Neural cell (in vitro differentiated cells): ENCODE measurements at regions not wholly inside any gene's neighbourhood (a gene's known extent, or its start where the extent isn't known, plus 50 kb on each side); places are given as distances from the start of the nearest gene placed in this dataset.

ENCODE experiments used
- H2AFZ ChIP-seq: fragments of 200-600, 300-800 bp; sonication (generic), shearing (Covaris generic); 2 replicates; pipeline ENCODE4 v1.6.0; 2014; ENCODE audit warnings: low read depth, mild to moderate bottlenecking, antibody characterized with exemption, low read length, moderate library complexity
- H3F3A ChIP-seq: fragments of 200-600 bp; shearing (Covaris generic); 2 replicates; pipeline ENCODE4 v1.6.1; 2016; ENCODE audit warnings: mild to moderate bottlenecking, moderate library complexity, mixed read lengths, antibody characterized with exemption, low read length; ENCODE audit not compliant: insufficient read depth, poor library complexity, severe bottlenecking
- H3K27ac ChIP-seq: fragments of 200-600, 300-800 bp; sonication (generic), shearing (Covaris generic); 2 replicates; pipeline ENCODE4 v1.5.1; 2014; ENCODE audit warnings: mild to moderate bottlenecking, low read length, moderate library complexity
- H3K27me3 ChIP-seq: fragments of 300-800, 200-600 bp; sonication (generic), shearing (Covaris generic); 2 replicates; pipeline ENCODE4 v1.6.0; 2014; ENCODE audit warnings: mild to moderate bottlenecking, low read depth, low read length, moderate library complexity; ENCODE audit not compliant: insufficient read depth
- H3K36me3 ChIP-seq: fragments of 300-800, 200-600 bp; sonication (generic), shearing (Covaris generic); 2 replicates; pipeline ENCODE4 v1.5.1; 2014; ENCODE audit warnings: mild to moderate bottlenecking, antibody characterized with exemption, low read length, moderate library complexity; ENCODE audit not compliant: insufficient read depth
- H3K4me2 ChIP-seq: fragments of 300-800, 200-600 bp; sonication (generic), shearing (Covaris generic); 2 replicates; pipeline ENCODE4 v1.6.0; 2014; ENCODE audit warnings: mild to moderate bottlenecking, low read length
- H3K4me3 ChIP-seq: fragments of 300-800, 200-600 bp; sonication (generic), shearing (Covaris generic); 2 replicates; pipeline ENCODE4 v1.5.1; 2014; ENCODE audit warnings: mild to moderate bottlenecking, low read length, moderate library complexity
- H3K79me2 ChIP-seq: fragments of 200-600 bp; shearing (Covaris generic); replicated peaks from 2 replicates; pipeline ENCODE4 v1.6.0; 2014; ENCODE audit warnings: mild to moderate bottlenecking, low read length, moderate library complexity; ENCODE audit not compliant: insufficient read depth
- H3K9ac ChIP-seq: fragments of 300-800, 200-600 bp; sonication (generic), shearing (Covaris generic); 2 replicates; pipeline ENCODE4 v1.6.1; 2016; ENCODE audit warnings: mild to moderate bottlenecking, low read length, mixed read lengths
- H3K9me2 ChIP-seq: fragments of 200-600 bp; shearing (Covaris generic); 2 replicates; pipeline ENCODE4 v1.6.1; 2016; ENCODE audit warnings: mild to moderate bottlenecking, low read length, mixed read lengths; ENCODE audit not compliant: insufficient read depth
- H3K9me3 ChIP-seq: fragments of 200-600, 300-800 bp; sonication (generic), shearing (Covaris generic); 2 replicates; pipeline ENCODE4 v1.6.1; 2016; ENCODE audit warnings: mild to moderate bottlenecking, mixed run types, low read length, moderate library complexity, mixed read lengths
- H4K20me1 ChIP-seq: fragments of 200-600 bp; shearing (Covaris generic); 2 replicates; pipeline ENCODE4 v1.6.1; 2016; ENCODE audit warnings: mild to moderate bottlenecking, mixed run types; ENCODE audit not compliant: insufficient read depth
- EP300 ChIP-seq: fragments of 450-650 bp; conservative IDR thresholded peaks from 2 replicates; pipeline ENCODE4 v1.6.1; 2014; ENCODE audit warnings: antibody characterized with exemption, mild to moderate bottlenecking, moderate library complexity; ENCODE audit not compliant: poor library complexity, severe bottlenecking
- EZH2 ChIP-seq: fragments of 200-600, 300-800 bp; shearing (Covaris generic), sonication (generic); IDR thresholded peaks from 2 replicates; pipeline ENCODE4 v1.6.1; 2014; ENCODE audit warnings: antibody characterized with exemption, low read length, borderline replicate concordance, mild to moderate bottlenecking; ENCODE audit not compliant: insufficient read depth, poor library complexity, severe bottlenecking
- MXI1 ChIP-seq: fragments of 450-650 bp; conservative IDR thresholded peaks from 2 replicates; pipeline ENCODE4 v1.6.1; 2014; ENCODE audit warnings: antibody characterized with exemption, mild to moderate bottlenecking; ENCODE audit not compliant: poor library complexity, severe bottlenecking
- POLR2AphosphoS5 ChIP-seq: IDR thresholded peaks from 2 replicates; pipeline ENCODE4 v1.6.1; 2012
- RAD21 ChIP-seq: fragments of 450-650 bp; conservative IDR thresholded peaks from 2 replicates; pipeline ENCODE4 v1.6.1; 2014; ENCODE audit warnings: antibody characterized with exemption, mild to moderate bottlenecking, moderate library complexity
- SMC3 ChIP-seq: fragments of 450-650 bp; conservative IDR thresholded peaks from 2 replicates; pipeline ENCODE4 v1.6.1; 2014; ENCODE audit warnings: antibody characterized with exemption, mild to moderate bottlenecking, moderate library complexity; ENCODE audit not compliant: poor library complexity
- TAF1 ChIP-seq: IDR thresholded peaks from 2 replicates; pipeline ENCODE4 v1.6.1; 2012; ENCODE audit warnings: low read depth
- TF ChIP-seq, protein P1 (sequence below): IDR thresholded peaks from 2 replicates; pipeline ENCODE4 v1.6.1; 2012; ENCODE audit warnings: borderline replicate concordance
- TF ChIP-seq, protein P2 (sequence below): fragments of 450-650 bp; IDR thresholded peaks from 2 replicates; pipeline ENCODE4 v1.5.1; 2014; ENCODE audit warnings: antibody characterized with exemption, mild to moderate bottlenecking, moderate library complexity; ENCODE audit not compliant: poor library complexity, severe bottlenecking

DNA sequence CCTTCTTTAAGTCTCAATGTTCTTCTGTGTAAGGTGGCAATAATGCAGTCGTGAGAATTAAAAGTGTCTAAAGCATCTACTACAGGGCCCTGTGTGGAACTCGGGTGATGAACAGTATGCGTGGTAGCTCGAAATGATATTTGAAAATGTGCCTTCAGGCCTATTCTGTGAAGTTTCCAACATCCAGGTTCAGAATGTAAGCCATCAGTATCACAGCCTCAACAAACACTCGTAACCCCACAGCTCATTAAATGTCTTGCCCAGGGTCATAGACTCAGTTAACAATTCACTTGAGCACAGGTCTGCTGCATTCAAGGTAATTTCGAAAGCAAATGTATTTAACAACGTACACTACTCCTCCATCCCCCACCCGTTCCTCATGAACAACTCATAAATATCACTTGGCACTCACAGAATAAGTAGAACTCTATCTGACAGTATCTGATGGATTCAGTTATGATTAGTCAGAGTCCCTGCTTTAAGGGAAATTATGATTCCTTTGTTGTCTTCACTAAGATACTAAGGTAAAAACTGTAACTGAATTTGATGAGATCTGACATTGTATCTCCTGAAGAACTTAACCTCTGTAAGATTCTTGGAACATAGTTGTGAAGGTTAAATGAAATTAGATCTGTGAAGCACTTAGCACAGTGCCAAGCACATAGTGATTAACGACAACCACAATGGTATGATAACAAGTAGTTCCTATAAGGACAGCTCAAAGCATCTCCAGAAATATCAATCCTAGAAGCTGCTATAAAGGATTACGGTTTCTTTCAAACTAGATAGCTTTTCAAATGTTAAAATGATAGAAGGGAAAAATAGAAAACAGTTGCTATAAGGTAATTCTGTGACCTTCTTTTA is 642.3 kb downstream of the TBL1XR1 start:
- H3K27me3 ChIP-seq = no peaks in the 10 kb centered on the region
- H4K20me1 ChIP-seq = no peaks in the 10 kb centered on the region
- no peak overlapping the region for H3K4me3 ChIP-seq
- no peak overlapping the region for H2AFZ ChIP-seq
- no peaks in the 10 kb centered on the region for H3K79me2 ChIP-seq
- H3K9me2 ChIP-seq = no peaks in the 10 kb centered on the region
- no peak overlapping the region for H3K9ac ChIP-seq
- no peak for TF ChIP-seq EZH2
- TF ChIP-seq EP300 = no peak
- no peak for TF ChIP-seq RAD21
- no peak for TF ChIP-seq TAF1
- TF ChIP-seq, protein P1, sequence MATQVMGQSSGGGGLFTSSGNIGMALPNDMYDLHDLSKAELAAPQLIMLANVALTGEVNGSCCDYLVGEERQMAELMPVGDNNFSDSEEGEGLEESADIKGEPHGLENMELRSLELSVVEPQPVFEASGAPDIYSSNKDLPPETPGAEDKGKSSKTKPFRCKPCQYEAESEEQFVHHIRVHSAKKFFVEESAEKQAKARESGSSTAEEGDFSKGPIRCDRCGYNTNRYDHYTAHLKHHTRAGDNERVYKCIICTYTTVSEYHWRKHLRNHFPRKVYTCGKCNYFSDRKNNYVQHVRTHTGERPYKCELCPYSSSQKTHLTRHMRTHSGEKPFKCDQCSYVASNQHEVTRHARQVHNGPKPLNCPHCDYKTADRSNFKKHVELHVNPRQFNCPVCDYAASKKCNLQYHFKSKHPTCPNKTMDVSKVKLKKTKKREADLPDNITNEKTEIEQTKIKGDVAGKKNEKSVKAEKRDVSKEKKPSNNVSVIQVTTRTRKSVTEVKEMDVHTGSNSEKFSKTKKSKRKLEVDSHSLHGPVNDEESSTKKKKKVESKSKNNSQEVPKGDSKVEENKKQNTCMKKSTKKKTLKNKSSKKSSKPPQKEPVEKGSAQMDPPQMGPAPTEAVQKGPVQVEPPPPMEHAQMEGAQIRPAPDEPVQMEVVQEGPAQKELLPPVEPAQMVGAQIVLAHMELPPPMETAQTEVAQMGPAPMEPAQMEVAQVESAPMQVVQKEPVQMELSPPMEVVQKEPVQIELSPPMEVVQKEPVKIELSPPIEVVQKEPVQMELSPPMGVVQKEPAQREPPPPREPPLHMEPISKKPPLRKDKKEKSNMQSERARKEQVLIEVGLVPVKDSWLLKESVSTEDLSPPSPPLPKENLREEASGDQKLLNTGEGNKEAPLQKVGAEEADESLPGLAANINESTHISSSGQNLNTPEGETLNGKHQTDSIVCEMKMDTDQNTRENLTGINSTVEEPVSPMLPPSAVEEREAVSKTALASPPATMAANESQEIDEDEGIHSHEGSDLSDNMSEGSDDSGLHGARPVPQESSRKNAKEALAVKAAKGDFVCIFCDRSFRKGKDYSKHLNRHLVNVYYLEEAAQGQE = no peak
- TF ChIP-seq, protein P2, sequence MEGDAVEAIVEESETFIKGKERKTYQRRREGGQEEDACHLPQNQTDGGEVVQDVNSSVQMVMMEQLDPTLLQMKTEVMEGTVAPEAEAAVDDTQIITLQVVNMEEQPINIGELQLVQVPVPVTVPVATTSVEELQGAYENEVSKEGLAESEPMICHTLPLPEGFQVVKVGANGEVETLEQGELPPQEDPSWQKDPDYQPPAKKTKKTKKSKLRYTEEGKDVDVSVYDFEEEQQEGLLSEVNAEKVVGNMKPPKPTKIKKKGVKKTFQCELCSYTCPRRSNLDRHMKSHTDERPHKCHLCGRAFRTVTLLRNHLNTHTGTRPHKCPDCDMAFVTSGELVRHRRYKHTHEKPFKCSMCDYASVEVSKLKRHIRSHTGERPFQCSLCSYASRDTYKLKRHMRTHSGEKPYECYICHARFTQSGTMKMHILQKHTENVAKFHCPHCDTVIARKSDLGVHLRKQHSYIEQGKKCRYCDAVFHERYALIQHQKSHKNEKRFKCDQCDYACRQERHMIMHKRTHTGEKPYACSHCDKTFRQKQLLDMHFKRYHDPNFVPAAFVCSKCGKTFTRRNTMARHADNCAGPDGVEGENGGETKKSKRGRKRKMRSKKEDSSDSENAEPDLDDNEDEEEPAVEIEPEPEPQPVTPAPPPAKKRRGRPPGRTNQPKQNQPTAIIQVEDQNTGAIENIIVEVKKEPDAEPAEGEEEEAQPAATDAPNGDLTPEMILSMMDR = no peak
- TF ChIP-seq MXI1 = no peak
- TF ChIP-seq SMC3 = no peak
- no peak for TF ChIP-seq POLR2AphosphoS5
- no peaks in the 10 kb centered on the region for H3F3A ChIP-seq
- no peak overlapping the region for H3K27ac ChIP-seq
- H3K36me3 ChIP-seq = no peaks in the 10 kb centered on the region
- peak overlapping the region; percentile 6 for H3K4me2 ChIP-seq
- no peaks in the 10 kb centered on the region for H3K9me3 ChIP-seq

DNA sequence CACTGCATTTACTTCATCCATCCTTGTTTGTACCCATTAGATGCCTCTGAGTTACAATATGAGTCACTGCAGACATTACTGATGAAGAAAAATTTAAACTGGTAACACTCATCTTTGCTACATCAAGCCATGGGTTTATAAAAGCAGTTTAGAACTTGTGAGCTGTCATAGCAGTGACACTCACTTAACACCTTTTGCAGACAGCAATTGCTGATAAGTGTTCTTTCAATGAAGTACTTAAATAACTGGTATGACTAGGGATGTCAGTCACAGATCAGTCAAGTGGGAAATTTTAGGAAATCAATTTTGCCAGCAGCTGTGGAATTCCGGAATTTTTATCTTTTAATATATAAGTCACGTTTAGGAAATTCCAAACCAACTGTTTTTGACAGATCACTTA is 643.0 kb downstream of the TBL1XR1 start:
- peak; percentile 20 for TF ChIP-seq RAD21
- no peak for TF ChIP-seq MXI1
- TF ChIP-seq TAF1 = no peak
- TF ChIP-seq, protein P2 = no peak
- peak; percentile 24 for TF ChIP-seq SMC3
- TF ChIP-seq, protein P1 = peak; percentile 100
- TF ChIP-seq EP300 = peak; percentile 100
- no peak for TF ChIP-seq EZH2
- TF ChIP-seq POLR2AphosphoS5 = peak; percentile 98
- H3K27ac ChIP-seq = peak overlapping the region; percentile 41
- H3K4me2 ChIP-seq = no peak overlapping the region
- no peaks in the 10 kb centered on the region for H3K27me3 ChIP-seq
- no peaks in the 10 kb centered on the region for H3K9me2 ChIP-seq
- H4K20me1 ChIP-seq = no peaks in the 10 kb centered on the region
- no peak overlapping the region for H3K9ac ChIP-seq
- no peaks in the 10 kb centered on the region for H3K9me3 ChIP-seq
- H3K4me3 ChIP-seq = no peak overlapping the region
- H2AFZ ChIP-seq = no peak overlapping the region
- no peaks in the 10 kb centered on the region for H3K79me2 ChIP-seq
- H3F3A ChIP-seq = no peaks in the 10 kb centered on the region
- H3K36me3 ChIP-seq = no peaks in the 10 kb centered on the region
